ENCODE measurements at regions not wholly inside any gene's neighbourhood (a gene's known extent, or its start where the extent isn't known, plus 50 kb on each side); places are given as distances from the start of the nearest gene placed in this dataset.
"Not testable (repeated sequence)": the region's sequence is repeated elsewhere in the genome, so short reads cannot be mapped to it uniquely, and the experiment has no call there.

DNA sequence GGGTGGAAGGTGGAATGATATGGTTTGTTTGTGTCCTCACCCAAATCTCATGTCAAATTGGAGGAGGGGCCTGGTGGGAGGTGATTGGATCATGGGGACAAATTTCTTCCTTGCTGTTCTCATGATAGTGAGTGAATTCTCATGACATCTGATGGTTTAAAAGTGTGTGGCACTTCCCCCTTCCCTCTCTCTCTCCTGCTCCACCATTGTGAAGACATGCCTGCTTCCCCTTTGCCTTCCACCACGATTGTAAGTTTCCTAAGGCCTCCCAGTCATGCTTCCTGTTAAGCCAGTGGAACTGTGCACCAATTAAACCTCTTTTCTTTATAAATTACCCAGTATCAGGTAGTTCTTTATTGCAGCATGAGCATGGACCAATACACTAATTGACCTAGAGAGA lies 99.0 kb upstream of the ZBED5 start:
- H3K27ac Mint-ChIP-seq; H3K4me1 ChIP-seq (ENCODE audit: insufficient read depth, low read length); H3K36me3 ChIP-seq (ENCODE audit: insufficient read depth, low read length); intact Hi-C loops (cut with micrococcal nuclease); POLR2A ChIA-PET (ENCODE audit: partially characterized antibody); H3K4me3 Mint-ChIP-seq; CTCF ChIA-PET (ENCODE audit: partially characterized antibody); DNase-seq; H3K4me1 Mint-ChIP-seq; H3K36me3 Mint-ChIP-seq; H3K9me3 ChIP-seq (ENCODE audit: control insufficient read depth in 1 of 2, low read length in 2 of 2); H3K27me3 ChIP-seq (ENCODE audit: insufficient read depth, low read length); H3K27ac ChIP-seq (ENCODE audit: low read depth, low read length); H3K4me3 ChIP-seq (ENCODE audit: low read length in 2 of 2): not testable (repeated sequence)
- Mint-ChIP-seq H3K27me3 (peaks cover 27 to 29% of the 10 kb centered on the region in 2 donors), H3K9me3 (peaks cover 2 to 21% (median 11%) of the 10 kb centered on the region in 8 donors)

DNA sequence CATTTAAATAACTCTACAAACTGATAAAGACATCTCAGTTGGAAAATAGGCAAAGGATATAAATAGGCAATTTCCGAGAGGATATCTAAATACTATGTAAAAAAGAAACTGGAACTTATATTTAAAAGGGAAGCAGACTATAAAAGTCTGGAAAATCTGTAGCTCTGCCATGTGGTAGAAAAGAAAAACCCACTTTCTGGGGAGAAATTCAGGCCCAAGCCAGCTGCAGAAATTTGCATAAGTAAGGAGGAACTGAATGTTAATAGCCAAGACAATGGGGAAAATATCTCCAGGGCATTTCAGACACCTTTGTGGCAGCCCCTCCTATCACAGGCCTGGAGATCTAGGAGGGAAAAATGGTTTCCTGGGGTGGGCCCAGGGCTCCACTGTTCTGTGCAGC lies 97.8 kb upstream of the ZBED5 start:
- Histone ChIP-seq H3K4me1 (ENCODE audit: insufficient read depth, low read length) (no peaks in the 10 kb centered on the region), H3K9me3 (ENCODE audit: control insufficient read depth in 1 of 2, low read length in 2 of 2) (no peaks in the 10 kb centered on the region), H3K27ac (ENCODE audit: low read depth, low read length) (no peak overlapping the region), H3K36me3 (ENCODE audit: insufficient read depth, low read length) (no peaks in the 10 kb centered on the region), H3K27me3 (ENCODE audit: insufficient read depth, low read length) (no peaks in the 10 kb centered on the region), H3K4me3 (ENCODE audit: low read length in 2 of 2) (no peak overlapping the region)
- peaks cover 1 to 3% of the 10 kb centered on the region in 2 donors for H3K36me3 Mint-ChIP-seq
- H3K27me3 Mint-ChIP-seq, result peaks cover 29 to 34% of the 10 kb centered on the region in 2 donors
- ChIA-PET POLR2A (ENCODE audit: partially characterized antibody) (no interaction called here), CTCF (ENCODE audit: partially characterized antibody) (interaction anchor here (1.7 kb wide), 1 partner anchor 22 kb away, joined by 4 read pairs; no protein-coding TSS in a partner anchor)
- H3K27ac Mint-ChIP-seq, result no peak overlapping the region
- no peak overlapping the region for H3K4me3 Mint-ChIP-seq
- intact Hi-C loops (cut with micrococcal nuclease), result no loop called here
- H3K9me3 Mint-ChIP-seq, result peaks cover 2 to 21% (median 11%) of the 10 kb centered on the region in 8 donors
- DNase-seq, result no peak
- H3K4me1 Mint-ChIP-seq, result no peaks in the 10 kb centered on the region

DNA sequence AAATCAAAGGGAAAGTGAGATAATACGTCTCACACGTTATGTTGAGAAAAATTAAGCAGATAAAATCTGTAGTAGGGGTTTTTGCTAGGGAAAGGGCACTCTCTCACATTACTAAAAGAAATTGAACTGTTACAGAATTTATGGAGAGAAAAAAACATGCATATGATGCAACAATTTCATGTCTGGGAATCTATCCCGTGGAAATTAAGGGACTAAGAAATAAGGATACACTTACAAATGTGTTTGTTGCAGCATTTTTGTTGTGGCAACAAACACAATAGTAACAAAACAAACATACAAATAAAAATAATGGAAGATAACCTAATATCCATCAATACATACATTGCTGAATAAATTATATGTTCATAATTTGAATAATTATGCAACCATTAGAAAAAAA lies 96.3 kb upstream of the ZBED5 start:
- H3K4me1 ChIP-seq (ENCODE audit: insufficient read depth, low read length), result no peaks in the 10 kb centered on the region
- no peaks in the 10 kb centered on the region for H3K9me3 ChIP-seq (ENCODE audit: control insufficient read depth in 1 of 2, low read length in 2 of 2)
- H3K27me3 Mint-ChIP-seq, result peaks cover 32 to 38% of the 10 kb centered on the region in 2 donors
- H3K27ac Mint-ChIP-seq, result no peak overlapping the region
- no peaks in the 10 kb centered on the region for H3K4me1 Mint-ChIP-seq
- no peaks in the 10 kb centered on the region for H3K36me3 ChIP-seq (ENCODE audit: insufficient read depth, low read length)
- H3K4me3 ChIP-seq (ENCODE audit: low read length in 2 of 2), result no peak overlapping the region
- no peaks in the 10 kb centered on the region for H3K27me3 ChIP-seq (ENCODE audit: insufficient read depth, low read length)
- H3K4me3 Mint-ChIP-seq, result no peak overlapping the region
- ChIA-PET POLR2A (ENCODE audit: partially characterized antibody) (no interaction called here), CTCF (ENCODE audit: partially characterized antibody) (no interaction called here)
- intact Hi-C loops (cut with micrococcal nuclease), result no loop called here
- DNase-seq, result no peak
- no peak overlapping the region for H3K27ac ChIP-seq (ENCODE audit: low read depth, low read length)
- H3K36me3 Mint-ChIP-seq, result peaks cover 1 to 3% of the 10 kb centered on the region in 2 donors
- H3K9me3 Mint-ChIP-seq, result peaks cover 0 to 14% (median 6%) of the 10 kb centered on the region in 8 donors

DNA sequence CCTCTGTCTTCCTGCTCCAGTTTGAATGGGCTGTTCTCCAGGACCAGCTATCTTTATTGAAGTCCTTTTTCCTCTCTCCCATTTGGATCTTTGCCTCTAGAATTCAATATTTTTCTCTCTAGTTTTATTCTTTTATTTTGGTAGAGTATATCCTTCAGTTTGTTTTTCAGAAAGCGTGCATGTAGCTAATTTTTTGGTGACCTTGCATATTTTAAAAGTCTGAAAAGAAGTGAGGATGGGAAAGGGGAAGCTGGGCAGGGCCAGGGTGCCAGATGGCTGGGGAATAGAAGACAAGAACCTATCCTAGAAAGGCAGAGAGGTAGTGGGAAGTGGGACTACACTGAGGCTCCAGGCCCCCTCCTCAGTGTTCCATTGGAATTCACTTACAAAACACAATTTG lies 95.0 kb upstream of the ZBED5 start:
- H3K36me3 ChIP-seq (ENCODE audit: insufficient read depth, low read length), result no peaks in the 10 kb centered on the region
- CTCF ChIA-PET (ENCODE audit: partially characterized antibody), result interaction anchor here (1.1 kb wide), 1 partner anchor 19 kb away, joined by 3 read pairs; no protein-coding TSS in a partner anchor
- Mint-ChIP-seq H3K27me3 (peaks cover 33 to 37% of the 10 kb centered on the region in 2 donors), H3K9me3 (peaks cover 0 to 5% (median 2%) of the 10 kb centered on the region in 8 donors), H3K27ac (no peak overlapping the region), H3K4me1 (no peaks in the 10 kb centered on the region), H3K36me3 (peaks cover 1 to 3% of the 10 kb centered on the region in 2 donors), H3K4me3 (no peak overlapping the region)
- no peaks in the 10 kb centered on the region for H3K4me1 ChIP-seq (ENCODE audit: insufficient read depth, low read length)
- intact Hi-C loops (cut with micrococcal nuclease), result no loop called here
- H3K27me3 ChIP-seq (ENCODE audit: insufficient read depth, low read length), result no peaks in the 10 kb centered on the region
- H3K4me3 ChIP-seq (ENCODE audit: low read length in 2 of 2), result no peak overlapping the region
- DNase-seq, result no peak
- H3K27ac ChIP-seq (ENCODE audit: low read depth, low read length), result no peak overlapping the region
- POLR2A ChIA-PET (ENCODE audit: partially characterized antibody), result no interaction called here
- no peaks in the 10 kb centered on the region for H3K9me3 ChIP-seq (ENCODE audit: control insufficient read depth in 1 of 2, low read length in 2 of 2)

GRCh38 chr11:10947935-10948334 lies 90.1 kb upstream of the ZBED5 start:
- H3K36me3 ChIP-seq (ENCODE audit: insufficient read depth, low read length); POLR2A ChIA-PET (ENCODE audit: partially characterized antibody); H3K4me3 Mint-ChIP-seq; H3K36me3 Mint-ChIP-seq; intact Hi-C loops (cut with micrococcal nuclease); H3K27me3 ChIP-seq (ENCODE audit: insufficient read depth, low read length); H3K4me3 ChIP-seq (ENCODE audit: low read length in 2 of 2); DNase-seq; H3K4me1 Mint-ChIP-seq; H3K27ac Mint-ChIP-seq; H3K9me3 ChIP-seq (ENCODE audit: control insufficient read depth in 1 of 2, low read length in 2 of 2); H3K9me3 Mint-ChIP-seq; H3K27ac ChIP-seq (ENCODE audit: low read depth, low read length); H3K4me1 ChIP-seq (ENCODE audit: insufficient read depth, low read length): not testable (repeated sequence)
- CTCF ChIA-PET (ENCODE audit: partially characterized antibody), result interaction anchor here (0.6 to 2.0 kb wide), 2 partner anchors 13 to 86 kb away, joined by 3 to 11 read pairs; no protein-coding TSS in a partner anchor
- H3K27me3 Mint-ChIP-seq, result peaks cover 17 to 21% of the 10 kb centered on the region in 2 donors

- H3K27ac Mint-ChIP-seq, result peak overlapping the region in 1 of 7 donors; percentile 31
- Histone ChIP-seq H3K4me3 (ENCODE audit: low read length in 2 of 2) (no peak overlapping the region), H3K4me1 (ENCODE audit: insufficient read depth, low read length) (no peaks in the 10 kb centered on the region), H3K36me3 (ENCODE audit: insufficient read depth, low read length) (no peaks in the 10 kb centered on the region), H3K9me3 (ENCODE audit: control insufficient read depth in 1 of 2, low read length in 2 of 2) (no peaks in the 10 kb centered on the region), H3K27ac (ENCODE audit: low read depth, low read length) (no peak overlapping the region), H3K27me3 (ENCODE audit: insufficient read depth, low read length) (no peaks in the 10 kb centered on the region)
- POLR2A ChIA-PET (ENCODE audit: partially characterized antibody), result no interaction called here
- H3K9me3 Mint-ChIP-seq, result no peaks in the 10 kb centered on the region
- no peaks in the 10 kb centered on the region for H3K4me1 Mint-ChIP-seq
- CTCF ChIA-PET (ENCODE audit: partially characterized antibody), result interaction anchor here (1.0 kb wide), 1 partner anchor 81 kb away, joined by 3 read pairs; no protein-coding TSS in a partner anchor
- intact Hi-C loops (cut with micrococcal nuclease), result no loop called here
- peaks cover 16 to 21% of the 10 kb centered on the region in 2 donors for H3K27me3 Mint-ChIP-seq
- H3K4me3 Mint-ChIP-seq, result no peak overlapping the region
- H3K36me3 Mint-ChIP-seq, result no peaks in the 10 kb centered on the region
- no peak for DNase-seq
Measured at GRCh38 chr11:10946072-10946471, 88.2 kb upstream of the ZBED5 start.

DNA sequence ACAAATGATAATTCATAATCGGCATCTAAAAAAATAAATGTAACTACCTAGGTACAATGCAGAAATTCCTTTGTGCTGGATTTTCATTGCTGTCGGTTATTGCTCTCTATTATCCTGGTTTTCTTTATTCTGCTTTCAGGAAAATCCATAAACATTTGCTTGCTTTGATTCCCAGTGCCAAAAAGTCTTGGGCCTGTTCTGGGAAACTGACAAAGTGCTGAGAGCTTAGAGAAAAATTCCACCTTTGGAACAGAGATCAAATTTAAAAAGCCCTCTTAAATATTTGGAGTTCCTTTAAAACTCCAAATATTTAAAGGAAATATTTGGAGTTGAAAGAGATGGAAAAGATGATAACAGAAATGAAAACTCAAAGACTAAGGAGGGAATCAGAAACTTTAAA lies 87.3 kb upstream of the ZBED5 start:
- no peaks in the 10 kb centered on the region for H3K27me3 ChIP-seq (ENCODE audit: insufficient read depth, low read length)
- Mint-ChIP-seq H3K4me3 (no peak overlapping the region), H3K27me3 (peaks cover 12 to 13% of the 10 kb centered on the region in 2 donors), H3K4me1 (no peaks in the 10 kb centered on the region), H3K27ac (no peak overlapping the region), H3K9me3 (no peaks in the 10 kb centered on the region), H3K36me3 (no peaks in the 10 kb centered on the region)
- CTCF ChIA-PET (ENCODE audit: partially characterized antibody), result interaction anchor here (1.5 kb wide), 1 partner anchor 14 kb away, joined by 4 read pairs; no protein-coding TSS in a partner anchor
- DNase-seq, result no peak
- H3K27ac ChIP-seq (ENCODE audit: low read depth, low read length), result no peak overlapping the region
- POLR2A ChIA-PET (ENCODE audit: partially characterized antibody), result no interaction called here
- no peaks in the 10 kb centered on the region for H3K9me3 ChIP-seq (ENCODE audit: control insufficient read depth in 1 of 2, low read length in 2 of 2)
- no peaks in the 10 kb centered on the region for H3K4me1 ChIP-seq (ENCODE audit: insufficient read depth, low read length)
- H3K36me3 ChIP-seq (ENCODE audit: insufficient read depth, low read length), result no peaks in the 10 kb centered on the region
- no peak overlapping the region for H3K4me3 ChIP-seq (ENCODE audit: low read length in 2 of 2)
- intact Hi-C loops (cut with micrococcal nuclease), result no loop called here
